H1 (cell line): ENCODE measurements at regions not wholly inside any gene's neighbourhood (a gene's known extent, or its start where the extent isn't known, plus 50 kb on each side); places are given as distances from the start of the nearest gene placed in this dataset.

Experiments
- TCF12 ChIP-seq: IDR thresholded peaks from 2 replicates; pipeline ENCODE4 v1.6.1; 2011; ENCODE audit warnings: low read depth, mild to moderate bottlenecking, low read length
- TF ChIP-seq, protein P1 (sequence below): fragments of 300-600 bp; sonication (generic); IDR thresholded peaks from 2 replicates; pipeline ENCODE4 v1.7.1; 2012; ENCODE audit warnings: low read length, moderate library complexity, mild to moderate bottlenecking, inconsistent platforms; ENCODE audit not compliant: insufficient replicate concordance

DNA sequence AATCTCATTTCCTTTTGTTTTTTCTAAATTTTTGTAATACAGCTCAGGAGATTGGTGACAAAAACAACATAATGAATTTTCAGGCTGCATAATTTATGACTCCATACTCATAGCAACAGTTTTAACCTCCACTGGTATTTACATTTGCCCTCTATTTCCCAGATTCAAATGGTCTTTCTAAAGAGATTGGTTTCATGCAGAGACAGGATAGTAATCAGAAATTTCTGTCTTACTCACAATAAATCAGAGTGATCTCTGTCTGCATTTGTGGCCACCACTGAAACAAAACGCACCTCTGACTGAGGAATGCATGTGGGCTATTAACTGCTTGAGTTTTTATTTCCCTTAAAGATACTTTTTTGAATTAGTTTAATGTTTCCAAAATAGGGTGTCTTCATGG, 1526.0 kb downstream of the CDH8 start (continued):
- TF ChIP-seq, protein P1, sequence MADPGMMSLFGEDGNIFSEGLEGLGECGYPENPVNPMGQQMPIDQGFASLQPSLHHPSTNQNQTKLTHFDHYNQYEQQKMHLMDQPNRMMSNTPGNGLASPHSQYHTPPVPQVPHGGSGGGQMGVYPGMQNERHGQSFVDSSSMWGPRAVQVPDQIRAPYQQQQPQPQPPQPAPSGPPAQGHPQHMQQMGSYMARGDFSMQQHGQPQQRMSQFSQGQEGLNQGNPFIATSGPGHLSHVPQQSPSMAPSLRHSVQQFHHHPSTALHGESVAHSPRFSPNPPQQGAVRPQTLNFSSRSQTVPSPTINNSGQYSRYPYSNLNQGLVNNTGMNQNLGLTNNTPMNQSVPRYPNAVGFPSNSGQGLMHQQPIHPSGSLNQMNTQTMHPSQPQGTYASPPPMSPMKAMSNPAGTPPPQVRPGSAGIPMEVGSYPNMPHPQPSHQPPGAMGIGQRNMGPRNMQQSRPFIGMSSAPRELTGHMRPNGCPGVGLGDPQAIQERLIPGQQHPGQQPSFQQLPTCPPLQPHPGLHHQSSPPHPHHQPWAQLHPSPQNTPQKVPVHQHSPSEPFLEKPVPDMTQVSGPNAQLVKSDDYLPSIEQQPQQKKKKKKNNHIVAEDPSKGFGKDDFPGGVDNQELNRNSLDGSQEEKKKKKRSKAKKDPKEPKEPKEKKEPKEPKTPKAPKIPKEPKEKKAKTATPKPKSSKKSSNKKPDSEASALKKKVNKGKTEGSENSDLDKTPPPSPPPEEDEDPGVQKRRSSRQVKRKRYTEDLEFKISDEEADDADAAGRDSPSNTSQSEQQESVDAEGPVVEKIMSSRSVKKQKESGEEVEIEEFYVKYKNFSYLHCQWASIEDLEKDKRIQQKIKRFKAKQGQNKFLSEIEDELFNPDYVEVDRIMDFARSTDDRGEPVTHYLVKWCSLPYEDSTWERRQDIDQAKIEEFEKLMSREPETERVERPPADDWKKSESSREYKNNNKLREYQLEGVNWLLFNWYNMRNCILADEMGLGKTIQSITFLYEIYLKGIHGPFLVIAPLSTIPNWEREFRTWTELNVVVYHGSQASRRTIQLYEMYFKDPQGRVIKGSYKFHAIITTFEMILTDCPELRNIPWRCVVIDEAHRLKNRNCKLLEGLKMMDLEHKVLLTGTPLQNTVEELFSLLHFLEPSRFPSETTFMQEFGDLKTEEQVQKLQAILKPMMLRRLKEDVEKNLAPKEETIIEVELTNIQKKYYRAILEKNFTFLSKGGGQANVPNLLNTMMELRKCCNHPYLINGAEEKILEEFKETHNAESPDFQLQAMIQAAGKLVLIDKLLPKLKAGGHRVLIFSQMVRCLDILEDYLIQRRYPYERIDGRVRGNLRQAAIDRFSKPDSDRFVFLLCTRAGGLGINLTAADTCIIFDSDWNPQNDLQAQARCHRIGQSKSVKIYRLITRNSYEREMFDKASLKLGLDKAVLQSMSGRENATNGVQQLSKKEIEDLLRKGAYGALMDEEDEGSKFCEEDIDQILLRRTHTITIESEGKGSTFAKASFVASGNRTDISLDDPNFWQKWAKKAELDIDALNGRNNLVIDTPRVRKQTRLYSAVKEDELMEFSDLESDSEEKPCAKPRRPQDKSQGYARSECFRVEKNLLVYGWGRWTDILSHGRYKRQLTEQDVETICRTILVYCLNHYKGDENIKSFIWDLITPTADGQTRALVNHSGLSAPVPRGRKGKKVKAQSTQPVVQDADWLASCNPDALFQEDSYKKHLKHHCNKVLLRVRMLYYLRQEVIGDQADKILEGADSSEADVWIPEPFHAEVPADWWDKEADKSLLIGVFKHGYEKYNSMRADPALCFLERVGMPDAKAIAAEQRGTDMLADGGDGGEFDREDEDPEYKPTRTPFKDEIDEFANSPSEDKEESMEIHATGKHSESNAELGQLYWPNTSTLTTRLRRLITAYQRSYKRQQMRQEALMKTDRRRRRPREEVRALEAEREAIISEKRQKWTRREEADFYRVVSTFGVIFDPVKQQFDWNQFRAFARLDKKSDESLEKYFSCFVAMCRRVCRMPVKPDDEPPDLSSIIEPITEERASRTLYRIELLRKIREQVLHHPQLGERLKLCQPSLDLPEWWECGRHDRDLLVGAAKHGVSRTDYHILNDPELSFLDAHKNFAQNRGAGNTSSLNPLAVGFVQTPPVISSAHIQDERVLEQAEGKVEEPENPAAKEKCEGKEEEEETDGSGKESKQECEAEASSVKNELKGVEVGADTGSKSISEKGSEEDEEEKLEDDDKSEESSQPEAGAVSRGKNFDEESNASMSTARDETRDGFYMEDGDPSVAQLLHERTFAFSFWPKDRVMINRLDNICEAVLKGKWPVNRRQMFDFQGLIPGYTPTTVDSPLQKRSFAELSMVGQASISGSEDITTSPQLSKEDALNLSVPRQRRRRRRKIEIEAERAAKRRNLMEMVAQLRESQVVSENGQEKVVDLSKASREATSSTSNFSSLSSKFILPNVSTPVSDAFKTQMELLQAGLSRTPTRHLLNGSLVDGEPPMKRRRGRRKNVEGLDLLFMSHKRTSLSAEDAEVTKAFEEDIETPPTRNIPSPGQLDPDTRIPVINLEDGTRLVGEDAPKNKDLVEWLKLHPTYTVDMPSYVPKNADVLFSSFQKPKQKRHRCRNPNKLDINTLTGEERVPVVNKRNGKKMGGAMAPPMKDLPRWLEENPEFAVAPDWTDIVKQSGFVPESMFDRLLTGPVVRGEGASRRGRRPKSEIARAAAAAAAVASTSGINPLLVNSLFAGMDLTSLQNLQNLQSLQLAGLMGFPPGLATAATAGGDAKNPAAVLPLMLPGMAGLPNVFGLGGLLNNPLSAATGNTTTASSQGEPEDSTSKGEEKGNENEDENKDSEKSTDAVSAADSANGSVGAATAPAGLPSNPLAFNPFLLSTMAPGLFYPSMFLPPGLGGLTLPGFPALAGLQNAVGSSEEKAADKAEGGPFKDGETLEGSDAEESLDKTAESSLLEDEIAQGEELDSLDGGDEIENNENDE, result no peak
- TF ChIP-seq TCF12, result no peak
